Suprapubic skin (tissue), 4 donors: ENCODE measurements at regions not wholly inside any gene's neighbourhood (a gene's known extent, or its start where the extent isn't known, plus 50 kb on each side); places are given as distances from the start of the nearest gene placed in this dataset.

Experiments
- DNase-seq, 2 donors: peaks; one replicate each; pipeline ENCODE4 v3.0.0-alpha.2; 2019; ENCODE audit warnings: low spot score in 2 of 2
- H3K27ac ChIP-seq: fragments of 200-600 bp; sonication (generic); one replicate; pipeline ENCODE4 v1.5.1; 2019
- H3K27me3 ChIP-seq: fragments of 200-600 bp; sonication (generic); one replicate; pipeline ENCODE4 v1.5.1; 2019
- H3K36me3 ChIP-seq: fragments of 200-600 bp; sonication (generic); one replicate; pipeline ENCODE4 v1.5.1; 2019
- H3K4me1 ChIP-seq: fragments of 200-600 bp; sonication (generic); one replicate; pipeline ENCODE4 v1.5.1; 2019
- H3K4me3 ChIP-seq: fragments of 200-600 bp; sonication (generic); one replicate; pipeline ENCODE4 v1.5.1; 2019; ENCODE audit warnings: mild to moderate bottlenecking
- H3K9me3 ChIP-seq: fragments of 200-600 bp; sonication (generic); one replicate; pipeline ENCODE4 v1.5.1; 2019
- EP300 ChIP-seq: sonication (generic); formaldehyde crosslinking; IDR thresholded peaks from one replicate; pipeline ENCODE4 v1.6.1; 2017; ENCODE audit warnings: antibody characterized with exemption
- POLR2A ChIP-seq, 2 donors: fragments of 450-650 bp; IDR thresholded peaks; one replicate each; pipeline ENCODE4 v1.6.1; 2017; ENCODE audit warnings: antibody characterized with exemption in 2 of 2, mild to moderate bottlenecking in 2 of 2, moderate library complexity in 2 of 2
- POLR2AphosphoS5 ChIP-seq, 3 donors: sonication (generic); formaldehyde crosslinking; IDR thresholded peaks; one replicate each; pipeline ENCODE4 v1.6.1; 2017; ENCODE audit warnings: antibody characterized with exemption in 3 of 3
- WGBS: methylation state at CpG from one replicate; pipeline ENCODE4 v1.1.5; 2018; 5-methylcytosine and 5-hydroxymethylcytosine counted together
- TF ChIP-seq, protein P1 (sequence below), 2 donors: fragments of 200-600 bp in 1 of 2; fragments of 450-650 bp in 1 of 2; sonication (generic) in 1 of 2; IDR thresholded peaks; one replicate each; pipeline ENCODE4 v1.5.1; 2016 to 2019; ENCODE audit warnings: antibody characterized with exemption in 2 of 2, mild to moderate bottlenecking in 1 of 2, moderate library complexity in 1 of 2

DNA sequence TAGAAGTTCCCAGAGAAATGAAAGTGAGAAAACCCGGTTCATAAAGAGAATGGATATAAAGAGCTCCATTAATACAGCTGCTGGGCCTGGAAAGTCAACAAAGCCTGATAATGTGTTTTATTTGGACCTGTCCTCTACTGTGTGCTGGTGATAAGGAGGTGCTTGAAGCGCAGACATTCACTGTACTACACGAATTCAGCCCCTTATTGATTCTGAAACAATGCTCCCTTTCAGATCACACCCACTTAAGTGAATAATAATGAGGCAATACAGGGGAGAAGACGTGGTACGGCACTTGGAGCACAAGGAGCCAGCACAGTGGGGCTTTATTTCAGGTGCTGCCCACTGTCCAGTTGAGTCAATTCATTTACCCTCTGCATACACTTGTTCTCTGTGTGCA, 260.8 kb downstream of the FGFR2 start:
- H3K27ac ChIP-seq = no peak overlapping the region
- no peak overlapping the region for H3K4me3 ChIP-seq
- no peak for DNase-seq
- no peaks in the 10 kb centered on the region for H3K36me3 ChIP-seq
- peaks cover 17% of the 10 kb centered on the region for H3K4me1 ChIP-seq
- 68% methylated on average over 5 of the region's 5 CpGs for WGBS
- no peaks in the 10 kb centered on the region for H3K9me3 ChIP-seq
- TF ChIP-seq EP300 (no peak), POLR2A (IDR thresholded peaks at IDR 0.05) (no peak), POLR2AphosphoS5 (IDR thresholded peaks at IDR 0.05) (no peak)
- TF ChIP-seq, protein P1, sequence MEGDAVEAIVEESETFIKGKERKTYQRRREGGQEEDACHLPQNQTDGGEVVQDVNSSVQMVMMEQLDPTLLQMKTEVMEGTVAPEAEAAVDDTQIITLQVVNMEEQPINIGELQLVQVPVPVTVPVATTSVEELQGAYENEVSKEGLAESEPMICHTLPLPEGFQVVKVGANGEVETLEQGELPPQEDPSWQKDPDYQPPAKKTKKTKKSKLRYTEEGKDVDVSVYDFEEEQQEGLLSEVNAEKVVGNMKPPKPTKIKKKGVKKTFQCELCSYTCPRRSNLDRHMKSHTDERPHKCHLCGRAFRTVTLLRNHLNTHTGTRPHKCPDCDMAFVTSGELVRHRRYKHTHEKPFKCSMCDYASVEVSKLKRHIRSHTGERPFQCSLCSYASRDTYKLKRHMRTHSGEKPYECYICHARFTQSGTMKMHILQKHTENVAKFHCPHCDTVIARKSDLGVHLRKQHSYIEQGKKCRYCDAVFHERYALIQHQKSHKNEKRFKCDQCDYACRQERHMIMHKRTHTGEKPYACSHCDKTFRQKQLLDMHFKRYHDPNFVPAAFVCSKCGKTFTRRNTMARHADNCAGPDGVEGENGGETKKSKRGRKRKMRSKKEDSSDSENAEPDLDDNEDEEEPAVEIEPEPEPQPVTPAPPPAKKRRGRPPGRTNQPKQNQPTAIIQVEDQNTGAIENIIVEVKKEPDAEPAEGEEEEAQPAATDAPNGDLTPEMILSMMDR (IDR thresholded peaks at IDR 0.05) = no peak
- no peaks in the 10 kb centered on the region for H3K27me3 ChIP-seq

DNA sequence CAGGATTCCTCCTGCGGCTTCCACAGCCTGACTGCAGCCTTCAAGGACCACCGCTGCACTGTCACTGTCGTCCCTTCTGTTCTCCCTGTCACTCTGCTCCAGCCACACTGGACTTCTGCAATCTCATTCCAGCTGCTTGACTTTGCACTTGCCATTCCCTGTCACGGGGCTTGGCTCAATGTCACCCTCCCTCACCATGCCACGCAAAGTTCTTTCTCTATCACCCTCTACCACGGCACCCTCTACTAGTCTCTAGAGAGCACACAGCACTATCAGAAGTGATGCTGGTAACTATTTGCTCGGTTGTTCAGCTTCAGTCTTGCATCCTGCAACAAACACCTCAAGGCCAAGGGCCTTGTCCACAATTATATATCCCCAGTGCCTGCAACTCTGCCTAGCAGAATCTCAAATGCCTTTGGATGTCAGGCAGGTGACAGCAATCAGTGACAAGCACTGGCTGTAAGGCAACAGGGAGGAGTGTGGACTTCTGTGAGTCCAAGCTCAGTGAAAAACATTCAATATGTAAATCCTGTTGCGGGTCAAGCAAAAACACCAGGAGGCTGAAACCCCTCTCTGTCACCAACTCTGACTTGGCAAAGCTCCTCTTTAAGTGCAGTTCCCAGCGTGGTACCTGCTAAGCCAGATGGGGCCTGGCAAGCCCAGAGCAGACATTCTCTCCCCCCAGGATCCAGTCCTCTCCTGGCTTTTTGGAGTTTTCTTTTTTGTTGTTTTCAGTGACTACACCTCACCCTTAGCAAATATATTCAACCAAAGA, 259.9 kb downstream of the FGFR2 start:
- H3K4me1 ChIP-seq = peaks cover 16% of the 10 kb centered on the region
- DNase-seq = no peak
- 84% methylated on average over 9 of the region's 9 CpGs for WGBS
- H3K9me3 ChIP-seq = no peaks in the 10 kb centered on the region
- no peaks in the 10 kb centered on the region for H3K36me3 ChIP-seq
- H3K27ac ChIP-seq = no peak overlapping the region
- no peaks in the 10 kb centered on the region for H3K27me3 ChIP-seq
- TF ChIP-seq, protein P1 (IDR thresholded peaks at IDR 0.05) = no peak
- no peak for TF ChIP-seq EP300
- TF ChIP-seq POLR2AphosphoS5 (IDR thresholded peaks at IDR 0.05) = no peak
- no peak for TF ChIP-seq POLR2A (IDR thresholded peaks at IDR 0.05)
- no peak overlapping the region for H3K4me3 ChIP-seq

DNA sequence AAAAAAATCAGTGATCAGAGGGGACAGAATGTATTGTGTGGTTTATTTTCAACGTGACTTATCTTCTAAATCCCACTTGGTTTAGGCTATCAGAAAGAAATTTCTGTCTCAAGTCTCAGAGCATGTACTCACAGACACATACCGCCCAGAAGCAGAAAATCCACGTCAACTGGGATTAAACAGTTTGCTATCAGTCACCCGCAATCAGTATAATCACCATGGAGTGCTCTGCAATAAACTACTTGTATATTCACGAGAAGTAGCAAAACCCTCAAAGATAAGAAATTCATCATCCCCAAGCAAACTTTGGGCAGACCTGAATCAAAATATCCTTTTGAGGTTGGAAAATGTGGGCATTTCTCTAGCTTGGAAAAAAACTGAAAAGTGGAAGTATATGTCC, 259.1 kb downstream of the FGFR2 start:
- H3K9me3 ChIP-seq = no peaks in the 10 kb centered on the region
- H3K4me3 ChIP-seq = no peak overlapping the region
- H3K36me3 ChIP-seq = no peaks in the 10 kb centered on the region
- no peak overlapping the region for H3K27ac ChIP-seq
- 57% methylated on average over 5 of the region's 5 CpGs for WGBS
- H3K27me3 ChIP-seq = no peaks in the 10 kb centered on the region
- no peak for TF ChIP-seq EP300
- TF ChIP-seq, protein P1 (IDR thresholded peaks at IDR 0.05) = no peak
- no peak for TF ChIP-seq POLR2AphosphoS5 (IDR thresholded peaks at IDR 0.05)
- no peak for TF ChIP-seq POLR2A (IDR thresholded peaks at IDR 0.05)
- H3K4me1 ChIP-seq = peaks cover 9% of the 10 kb centered on the region
- DNase-seq = no peak

DNA sequence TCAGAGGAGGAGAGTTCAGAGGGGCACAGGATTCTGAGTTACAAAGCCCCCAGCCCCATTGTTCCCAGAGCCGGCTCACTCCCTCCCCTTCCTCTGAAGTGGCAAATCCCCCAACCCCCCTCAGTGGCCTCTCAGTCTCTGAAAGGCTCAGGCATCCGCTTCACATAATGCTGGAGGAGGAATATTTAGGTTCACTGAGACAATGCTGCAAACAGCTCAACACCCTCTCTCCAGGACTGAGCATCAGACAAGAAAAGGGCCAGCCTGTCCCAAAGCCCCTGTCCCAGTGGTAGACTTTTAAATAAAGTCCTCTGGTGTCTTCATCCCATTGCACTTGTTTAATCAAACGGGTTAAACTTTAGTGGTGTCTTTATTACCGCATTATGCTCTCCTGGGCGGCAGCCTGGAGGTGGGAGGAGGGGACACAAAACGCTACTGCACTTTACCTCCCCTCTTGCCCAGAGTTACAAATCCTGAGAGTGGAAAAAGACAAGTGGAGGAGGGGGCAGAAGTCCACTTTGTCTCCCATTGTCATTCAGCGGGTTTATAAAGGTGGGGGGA, 257.9 kb downstream of the FGFR2 start:
- H3K4me3 ChIP-seq = no peak overlapping the region
- no peak for DNase-seq
- H3K27ac ChIP-seq = no peak overlapping the region
- TF ChIP-seq POLR2AphosphoS5 (IDR thresholded peaks at IDR 0.05) (no peak), EP300 (no peak), POLR2A (IDR thresholded peaks at IDR 0.05) (no peak)
- TF ChIP-seq, protein P1 (IDR thresholded peaks at IDR 0.05) = no peak
- peaks cover 4% of the 10 kb centered on the region for H3K4me1 ChIP-seq
- WGBS = 68% methylated on average over 7 of the region's 7 CpGs
- no peaks in the 10 kb centered on the region for H3K9me3 ChIP-seq
- no peaks in the 10 kb centered on the region for H3K36me3 ChIP-seq
- no peaks in the 10 kb centered on the region for H3K27me3 ChIP-seq

DNA sequence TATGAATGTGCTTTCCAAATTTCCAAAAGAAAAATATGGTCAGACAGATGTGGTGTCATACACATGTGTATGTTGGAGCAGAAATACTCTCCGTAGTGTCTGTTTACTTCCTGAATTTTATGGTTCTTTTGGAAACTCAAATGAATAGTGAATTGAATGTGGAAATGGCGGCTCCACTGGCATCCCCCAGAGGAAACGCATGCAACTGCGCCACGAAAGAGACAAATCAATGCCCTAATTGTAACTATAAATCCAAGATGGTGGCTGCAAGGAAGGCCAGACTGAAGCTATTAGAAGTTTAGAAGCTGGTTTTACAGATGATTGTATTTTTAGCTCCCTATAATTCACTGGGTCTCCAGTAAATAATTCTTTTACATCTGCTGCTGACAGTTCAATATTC, 246.7 kb downstream of the FGFR2 start:
- no peaks in the 10 kb centered on the region for H3K9me3 ChIP-seq
- no peaks in the 10 kb centered on the region for H3K36me3 ChIP-seq
- TF ChIP-seq, protein P1 (IDR thresholded peaks at IDR 0.05) = no peak
- TF ChIP-seq POLR2AphosphoS5 (IDR thresholded peaks at IDR 0.05) (no peak), POLR2A (IDR thresholded peaks at IDR 0.05) (no peak), EP300 (no peak)
- H3K27me3 ChIP-seq = no peaks in the 10 kb centered on the region
- H3K27ac ChIP-seq = no peak overlapping the region
- no peak overlapping the region for H3K4me3 ChIP-seq
- DNase-seq = no peak
- WGBS = 86% methylated on average over 5 of the region's 5 CpGs
- H3K4me1 ChIP-seq = no peaks in the 10 kb centered on the region
